ENCODE measurements at regions not wholly inside any gene's neighbourhood (a gene's known extent, or its start where the extent isn't known, plus 50 kb on each side); places are given as distances from the start of the nearest gene placed in this dataset.

GRCh38 chrX:1784773-1785172 is 169.9 kb downstream of the ASMT start:
- Histone ChIP-seq H3K27ac (ENCODE audit: low read depth in 1 of 2, low read length in 2 of 2) (no peak overlapping the region), H3K9me3 (replicated peaks in 1 of 2; ENCODE audit: control insufficient read depth in 1 of 2, insufficient read depth in 1 of 2, low read length in 2 of 2) (peaks cover 21 to 38% of the 10 kb centered on the region in 2 donors), H3K36me3 (replicated peaks in 1 of 2; ENCODE audit: control insufficient read depth in 1 of 2, insufficient read depth in 2 of 2, low read length in 2 of 2) (no peaks in the 10 kb centered on the region), H3K4me3 (replicated peaks in 1 of 3; ENCODE audit: low read depth in 2 of 3, low read length in 3 of 3) (no peak overlapping the region), H3K79me2 (ENCODE audit: insufficient read depth, low read length) (no peaks in the 10 kb centered on the region), H3K27me3 (ENCODE audit: control insufficient read depth in 2 of 2, insufficient read depth in 2 of 2, low read length in 2 of 2) (no peaks in the 10 kb centered on the region), H4K20me1 (ENCODE audit: insufficient read depth, low read length) (no peaks in the 10 kb centered on the region), H2AFZ (ENCODE audit: insufficient read depth, low read depth, low read length, poor library complexity, severe bottlenecking) (no peak overlapping the region), H3K4me2 (replicated peaks; ENCODE audit: extremely low read depth, low read length, poor library complexity, severe bottlenecking) (no peak overlapping the region), H3K4me1 (ENCODE audit: control insufficient read depth in 1 of 2, insufficient read depth in 2 of 2, low read length in 2 of 2) (no peaks in the 10 kb centered on the region), H3K9ac (ENCODE audit: insufficient read depth, low read length, poor library complexity, severe bottlenecking) (no peak overlapping the region)
- Mint-ChIP-seq H3K4me3 (no peak overlapping the region), H3K4me1 (no peaks in the 10 kb centered on the region), H3K27me3 (ENCODE audit: low read depth in 3 of 3) (peaks cover 0 to 12% (median 3%) of the 10 kb centered on the region in 3 donors), H3K27ac (no peak overlapping the region), H3K36me3 (no peaks in the 10 kb centered on the region), H3K9me3 (peaks cover 8 to 26% (median 15%) of the 10 kb centered on the region in 7 donors)
- whole genome bisulfite sequencing (ENCODE audit: insufficient coverage): no CpG with 5 or more reads among the region's 3 CpGs
- intact Hi-C loops (cut with micrococcal nuclease): no loop called here
- TF ChIP-seq CTCF (IDR thresholded peaks at IDR 0.05): no peak
- no peak for DNase-seq

GRCh38 chrX:1788300-1788911 is 173.5 kb downstream of the ASMT start:
- Histone ChIP-seq H3K9ac (ENCODE audit: insufficient read depth, low read length, poor library complexity, severe bottlenecking) (no peak overlapping the region), H3K4me2 (replicated peaks; ENCODE audit: extremely low read depth, low read length, poor library complexity, severe bottlenecking) (no peak overlapping the region), H3K4me3 (replicated peaks in 1 of 3; ENCODE audit: low read depth in 2 of 3, low read length in 3 of 3) (no peak overlapping the region), H3K9me3 (replicated peaks in 1 of 2; ENCODE audit: control insufficient read depth in 1 of 2, insufficient read depth in 1 of 2, low read length in 2 of 2) (peaks cover 21 to 38% of the 10 kb centered on the region in 2 donors), H3K79me2 (ENCODE audit: insufficient read depth, low read length) (no peaks in the 10 kb centered on the region), H3K27me3 (ENCODE audit: control insufficient read depth in 2 of 2, insufficient read depth in 2 of 2, low read length in 2 of 2) (no peaks in the 10 kb centered on the region), H3K4me1 (ENCODE audit: control insufficient read depth in 1 of 2, insufficient read depth in 2 of 2, low read length in 2 of 2) (no peaks in the 10 kb centered on the region), H3K27ac (ENCODE audit: low read depth in 1 of 2, low read length in 2 of 2) (no peak overlapping the region), H2AFZ (ENCODE audit: insufficient read depth, low read depth, low read length, poor library complexity, severe bottlenecking) (no peak overlapping the region), H4K20me1 (ENCODE audit: insufficient read depth, low read length) (no peaks in the 10 kb centered on the region), H3K36me3 (replicated peaks in 1 of 2; ENCODE audit: control insufficient read depth in 1 of 2, insufficient read depth in 2 of 2, low read length in 2 of 2) (no peaks in the 10 kb centered on the region)
- peaks cover 7 to 27% (median 15%) of the 10 kb centered on the region in 7 donors for H3K9me3 Mint-ChIP-seq
- H3K4me1 Mint-ChIP-seq: no peaks in the 10 kb centered on the region
- no peaks in the 10 kb centered on the region for H3K36me3 Mint-ChIP-seq
- no peak overlapping the region for H3K27ac Mint-ChIP-seq
- intact Hi-C loops (cut with micrococcal nuclease): no loop called here
- peaks cover 0 to 4% (median 2%) of the 10 kb centered on the region in 3 donors for H3K27me3 Mint-ChIP-seq (ENCODE audit: low read depth in 3 of 3)
- H3K4me3 Mint-ChIP-seq: no peak overlapping the region
- no peak for DNase-seq
- WGBS (ENCODE audit: insufficient coverage): 100% methylated on average over 3 of the region's 5 CpGs
- TF ChIP-seq CTCF (IDR thresholded peaks at IDR 0.05): no peak

All from CD14-positive monocyte (primary cell).